RWPE1 (cell line): ENCODE measurements at regions not wholly inside any gene's neighbourhood (a gene's known extent, or its start where the extent isn't known, plus 50 kb on each side); places are given as distances from the start of the nearest gene placed in this dataset.

Experiments used
- CTCF ChIA-PET: fragments of 350-600 bp; sonication (Branson Sonifier 250); formaldehyde crosslinking; extraction: SDS; loops from one replicate; lab custom pipeline; 2021; lab: Yijun Ruan, JAX
- POLR2A ChIA-PET: fragments of 400-600 bp; formaldehyde crosslinking; extraction: SDS; loops from one replicate; lab custom pipeline; 2020; ENCODE audit warnings: antibody characterized with exemption; ENCODE audit not compliant: low non-redundant PET; lab: Yijun Ruan, JAX
- DNase-seq: peaks from one replicate; pipeline ENCODE4 v3.0.0; 2012; ENCODE audit warnings: low spot score
- H3K27ac ChIP-seq: fragments of 450-650 bp; 2 replicates; pipeline ENCODE4 v1.5.1; 2017
- CTCF ChIP-seq: fragments of 450-650 bp; conservative IDR thresholded peaks from 2 replicates; pipeline ENCODE4 v1.5.1; 2017; ENCODE audit warnings: low read depth, mild to moderate bottlenecking

GRCh38 chr4:17325098-17325497 lies 186.8 kb downstream of the QDPR start:
- no peak for DNase-seq
- CTCF ChIA-PET: interaction anchor here (0.7 to 1.6 kb wide), 2 partner anchors 9 to 186 kb away, joined by 4 read pairs; no protein-coding TSS in a partner anchor
- TF ChIP-seq CTCF: no peak
- no peak overlapping the region for H3K27ac ChIP-seq
- POLR2A ChIA-PET: no interaction called here

- CTCF ChIA-PET: interaction anchor here (0.7 to 1.6 kb wide), 2 partner anchors 9 to 186 kb away, joined by 4 read pairs; no protein-coding TSS in a partner anchor
- TF ChIP-seq CTCF: peak; percentile 40
- H3K27ac ChIP-seq: no peak overlapping the region
- POLR2A ChIA-PET: no interaction called here
- DNase-seq: peak; percentile 13
These were observed 187.5 kb downstream of the QDPR start for GRCh38 chr4:17324386-17324830.

GRCh38 chr4:17323554-17324385 lies 188.1 kb downstream of the QDPR start:
- TF ChIP-seq CTCF: no peak
- no peak for DNase-seq
- POLR2A ChIA-PET: no interaction called here
- no peak overlapping the region for H3K27ac ChIP-seq
- CTCF ChIA-PET: interaction anchor here (0.6 to 1.6 kb wide), 2 partner anchors 8 to 1176 kb away, joined by 3 to 4 read pairs; no protein-coding TSS in a partner anchor

- ChIA-PET CTCF (no interaction called here), POLR2A (no interaction called here)
- no peak for DNase-seq
These were observed 189.4 kb downstream of the QDPR start for GRCh38 chr4:17322514-17322913.

GRCh38 chr4:17320046-17320445 lies 191.8 kb downstream of the QDPR start:
- ChIA-PET POLR2A (no interaction called here), CTCF (no interaction called here)
- TF ChIP-seq CTCF: no peak
- H3K27ac ChIP-seq: no peak overlapping the region
- DNase-seq: no peak

More at GRCh38 chr4:17322514-17322913, 189.4 kb downstream of the QDPR start:
- no peak overlapping the region for H3K27ac ChIP-seq
- no peak for TF ChIP-seq CTCF

- POLR2A ChIA-PET: interaction anchor here (0.7 kb wide), 1 partner anchor 110 kb away, joined by 4 read pairs; no protein-coding TSS in a partner anchor
- CTCF ChIA-PET: no interaction called here
- TF ChIP-seq CTCF: no peak
- no peak overlapping the region for H3K27ac ChIP-seq
- no peak for DNase-seq
These were observed 194.4 kb downstream of the QDPR start for GRCh38 chr4:17317526-17317925.
